Testis (tissue), 2 donors: ENCODE measurements at regions not wholly inside any gene's neighbourhood (a gene's known extent, or its start where the extent isn't known, plus 50 kb on each side); places are given as distances from the start of the nearest gene placed in this dataset.

Experiments used
- DNase-seq: peaks from one replicate; pipeline ENCODE4 v3.0.0-alpha.2; 2019
- H3K27ac ChIP-seq, 2 donors: fragments of 200-600 bp; sonication (generic); one replicate each; pipeline ENCODE4 v1.5.1; 2019
- H3K27me3 ChIP-seq: fragments of 200-600 bp; sonication (generic); one replicate; pipeline ENCODE4 v1.5.1; 2019
- H3K36me3 ChIP-seq: fragments of 200-600 bp; sonication (generic); one replicate; pipeline ENCODE4 v1.5.1; 2017; ENCODE audit warnings: low read depth; ENCODE audit errors: missing control alignments
- H3K4me1 ChIP-seq: fragments of 200-600 bp; sonication (generic); one replicate; pipeline ENCODE4 v1.5.1; 2019
- H3K4me3 ChIP-seq, 2 donors: fragments of 200-600 bp; sonication (generic); one replicate each; pipeline ENCODE4 v1.5.1; 2017 to 2019
- H3K9me3 ChIP-seq: fragments of 200-600 bp; sonication (generic); one replicate; pipeline ENCODE4 v1.5.1; 2017
- POLR2A ChIP-seq: fragments of 450-650 bp; IDR thresholded peaks from one replicate; pipeline ENCODE4 v1.6.1; 2017; ENCODE audit warnings: antibody characterized with exemption, mild to moderate bottlenecking, moderate library complexity
- WGBS, 2 donors: methylation state at CpG; one replicate each; pipeline ENCODE4 v1.1.5; 2018; 5-methylcytosine and 5-hydroxymethylcytosine counted together
- intact Hi-C: fragments of 100-400 bp; cut with DNase I; formaldehyde crosslinking; loops from one replicate; pipeline ENCODE4 v1.15.1; 2023; ENCODE audit warnings: low total_unique reads
- TF ChIP-seq, protein P1 (sequence below), 3 experiments: fragments of 450-650 bp in 2 of 3; fragments of 200-600 bp in 1 of 3; sonication (generic) in 1 of 3; IDR thresholded peaks; one replicate each; pipeline ENCODE4 v1.5.1; 2016 to 2019; ENCODE audit warnings: antibody characterized with exemption in 3 of 3, mild to moderate bottlenecking in 2 of 3, moderate library complexity in 1 of 3

DNA sequence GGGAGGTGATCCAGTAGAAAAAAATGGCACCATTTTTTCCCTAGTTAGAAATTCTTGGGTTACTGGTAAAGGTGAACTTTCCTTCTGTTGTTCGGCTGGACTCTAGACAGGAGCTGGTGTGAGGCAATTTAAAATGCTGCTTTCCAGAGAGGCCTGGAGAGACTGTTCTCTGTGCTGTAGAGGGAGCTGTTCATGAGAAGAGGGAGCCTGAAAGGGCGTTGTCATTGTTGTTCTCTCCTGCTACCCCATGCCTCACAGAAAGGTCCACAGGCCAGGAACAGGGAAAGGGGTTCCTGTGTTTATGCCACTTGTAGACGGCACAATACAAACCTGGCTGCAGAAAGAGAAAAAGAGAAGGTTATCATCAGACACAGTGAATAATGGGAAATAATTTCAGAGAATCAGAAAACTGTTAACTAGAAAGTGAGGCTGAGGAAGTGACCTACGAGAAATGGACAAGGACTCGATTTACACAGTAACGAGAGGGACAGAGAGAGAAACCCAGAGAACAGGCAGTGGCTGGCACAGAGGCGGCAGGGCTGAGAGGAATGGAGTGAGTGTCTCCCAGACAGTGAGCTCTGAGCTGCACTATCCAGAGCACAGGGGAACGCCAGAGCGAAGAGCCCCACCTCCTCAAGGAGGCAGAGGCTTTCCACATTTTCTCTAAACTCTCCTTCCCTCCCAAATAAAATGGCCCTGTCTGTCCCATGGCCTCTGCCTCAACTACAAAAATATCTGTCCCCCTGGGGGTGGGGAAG, 109.2 kb downstream of the RRM1 start:
- intact Hi-C loops = no loop called here
- H3K9me3 ChIP-seq = no peaks in the 10 kb centered on the region
- no peak overlapping the region for H3K27ac ChIP-seq
- no peaks in the 10 kb centered on the region for H3K27me3 ChIP-seq
- no peaks in the 10 kb centered on the region for H3K36me3 ChIP-seq
- H3K4me1 ChIP-seq = no peaks in the 10 kb centered on the region
- DNase-seq = no peak
- WGBS, 2 donors = 80 to 85% methylated on average over 9 of the region's 9 CpGs
- no peak overlapping the region for H3K4me3 ChIP-seq
- TF ChIP-seq, protein P1, sequence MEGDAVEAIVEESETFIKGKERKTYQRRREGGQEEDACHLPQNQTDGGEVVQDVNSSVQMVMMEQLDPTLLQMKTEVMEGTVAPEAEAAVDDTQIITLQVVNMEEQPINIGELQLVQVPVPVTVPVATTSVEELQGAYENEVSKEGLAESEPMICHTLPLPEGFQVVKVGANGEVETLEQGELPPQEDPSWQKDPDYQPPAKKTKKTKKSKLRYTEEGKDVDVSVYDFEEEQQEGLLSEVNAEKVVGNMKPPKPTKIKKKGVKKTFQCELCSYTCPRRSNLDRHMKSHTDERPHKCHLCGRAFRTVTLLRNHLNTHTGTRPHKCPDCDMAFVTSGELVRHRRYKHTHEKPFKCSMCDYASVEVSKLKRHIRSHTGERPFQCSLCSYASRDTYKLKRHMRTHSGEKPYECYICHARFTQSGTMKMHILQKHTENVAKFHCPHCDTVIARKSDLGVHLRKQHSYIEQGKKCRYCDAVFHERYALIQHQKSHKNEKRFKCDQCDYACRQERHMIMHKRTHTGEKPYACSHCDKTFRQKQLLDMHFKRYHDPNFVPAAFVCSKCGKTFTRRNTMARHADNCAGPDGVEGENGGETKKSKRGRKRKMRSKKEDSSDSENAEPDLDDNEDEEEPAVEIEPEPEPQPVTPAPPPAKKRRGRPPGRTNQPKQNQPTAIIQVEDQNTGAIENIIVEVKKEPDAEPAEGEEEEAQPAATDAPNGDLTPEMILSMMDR (IDR thresholded peaks at IDR 0.05) = no peak
- no peak for TF ChIP-seq POLR2A

DNA sequence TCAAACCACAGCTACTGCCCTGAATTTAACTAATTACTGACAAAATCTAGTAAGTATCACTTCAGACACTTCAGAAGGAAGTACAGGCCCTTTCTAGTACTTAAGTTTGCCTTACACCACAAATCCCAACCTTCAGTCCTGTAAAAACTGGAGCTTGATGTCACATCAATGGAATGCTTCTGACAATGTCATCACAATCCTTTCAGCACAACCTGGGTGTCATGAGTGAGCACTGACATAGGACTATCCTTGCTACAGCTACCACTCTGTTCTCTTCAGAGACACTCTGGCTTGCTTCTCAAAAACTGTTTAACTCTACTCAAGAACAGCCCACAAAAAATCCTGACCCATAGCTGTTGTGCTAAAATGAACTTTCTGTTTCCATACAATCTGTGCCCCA, 108.2 kb downstream of the RRM1 start:
- intact Hi-C loops = no loop called here

DNA sequence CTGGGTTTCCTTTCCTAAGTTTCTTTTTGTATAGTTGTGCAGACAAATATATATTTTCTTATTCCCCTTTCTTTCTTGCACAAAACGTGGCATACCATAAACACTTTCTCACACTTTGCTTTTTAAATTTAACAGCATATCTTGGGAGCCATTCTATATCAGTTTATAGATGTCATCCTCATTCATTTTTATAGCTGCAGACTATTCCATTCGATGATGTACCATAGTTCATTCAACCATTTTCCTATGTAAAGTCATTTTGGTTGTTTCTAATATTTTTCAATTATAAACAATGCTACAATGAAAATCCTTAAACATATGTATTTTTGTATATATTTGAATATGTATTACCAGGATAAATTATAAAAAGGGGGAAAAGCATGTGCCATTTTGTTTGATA, 102.5 kb downstream of the RRM1 start:
- intact Hi-C loops = no loop called here
- no peak for TF ChIP-seq POLR2A
- TF ChIP-seq, protein P1 (IDR thresholded peaks at IDR 0.05) = no peak
- H3K9me3 ChIP-seq = no peaks in the 10 kb centered on the region
- H3K27ac ChIP-seq = no peak overlapping the region
- no peak for DNase-seq
- no peaks in the 10 kb centered on the region for H3K4me1 ChIP-seq
- WGBS, 2 donors = 74 to 76% methylated on average over 2 of the region's 2 CpGs
- no peaks in the 10 kb centered on the region for H3K36me3 ChIP-seq
- H3K27me3 ChIP-seq = no peaks in the 10 kb centered on the region
- no peak overlapping the region for H3K4me3 ChIP-seq

More for the DNA sequence above, 108.2 kb downstream of the RRM1 start:
- Histone ChIP-seq H3K27me3 (no peaks in the 10 kb centered on the region), H3K27ac (no peak overlapping the region), H3K36me3 (no peaks in the 10 kb centered on the region), H3K4me3 (no peak overlapping the region), H3K9me3 (no peaks in the 10 kb centered on the region), H3K4me1 (no peaks in the 10 kb centered on the region)
- no peak for DNase-seq
- TF ChIP-seq, protein P1 (IDR thresholded peaks at IDR 0.05) = no peak
- TF ChIP-seq POLR2A = no peak

DNA sequence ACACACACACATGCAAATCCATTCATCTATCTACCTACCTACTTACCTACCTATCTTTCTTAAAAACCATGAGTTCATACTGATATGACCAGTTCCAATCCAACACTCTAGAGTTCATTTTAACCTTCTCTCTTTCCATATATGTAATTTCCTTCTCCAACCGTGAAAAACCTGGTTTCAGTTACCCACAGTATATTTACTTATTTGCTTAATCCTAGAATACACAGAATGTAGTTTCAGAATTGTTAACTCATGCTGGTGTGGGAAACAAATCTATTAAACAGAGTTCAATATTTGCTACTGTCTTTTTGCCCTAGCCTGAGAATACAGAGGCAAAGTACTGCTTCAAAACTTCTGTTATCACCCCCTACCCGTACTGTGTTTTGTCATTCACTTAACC, 101.3 kb downstream of the RRM1 start:
- TF ChIP-seq POLR2A = no peak
- TF ChIP-seq, protein P1 (IDR thresholded peaks at IDR 0.05) = no peak
- DNase-seq = no peak
- intact Hi-C loops = no loop called here
- H3K4me3 ChIP-seq = no peak overlapping the region
- H3K27ac ChIP-seq = no peak overlapping the region
- H3K9me3 ChIP-seq = no peaks in the 10 kb centered on the region
- no peaks in the 10 kb centered on the region for H3K27me3 ChIP-seq
- no peaks in the 10 kb centered on the region for H3K4me1 ChIP-seq
- no peaks in the 10 kb centered on the region for H3K36me3 ChIP-seq
- 62 to 63% methylated on average over 2 of the region's 2 CpGs for WGBS, 2 donors

DNA sequence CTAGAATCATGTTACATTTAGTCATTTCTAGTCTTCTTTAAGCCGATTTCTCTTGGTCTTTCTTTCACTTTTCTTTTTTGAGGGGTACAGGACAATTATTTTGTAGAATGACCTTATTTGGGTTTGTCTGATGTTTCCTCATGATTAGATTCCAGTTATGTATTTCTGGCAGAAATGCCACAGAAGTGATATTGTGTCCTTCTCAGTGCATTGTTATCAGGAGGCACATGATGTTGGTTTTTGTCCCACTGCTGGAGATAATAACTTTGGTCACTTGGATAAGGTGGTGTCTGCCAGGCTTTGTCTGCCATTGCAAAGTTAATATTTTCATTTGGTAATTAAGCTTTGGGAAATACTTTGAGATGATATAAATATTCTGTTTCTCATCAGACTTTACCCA, 100.3 kb downstream of the RRM1 start:
- DNase-seq = no peak
- TF ChIP-seq, protein P1 (IDR thresholded peaks at IDR 0.05) = no peak
- TF ChIP-seq POLR2A = no peak
- Histone ChIP-seq H3K4me3 (no peak overlapping the region), H3K36me3 (no peaks in the 10 kb centered on the region), H3K4me1 (no peaks in the 10 kb centered on the region), H3K9me3 (no peaks in the 10 kb centered on the region), H3K27ac (no peak overlapping the region), H3K27me3 (no peaks in the 10 kb centered on the region)
- intact Hi-C loops = loop anchor here (5.0 kb wide), 1 partner anchor 297 kb away; no protein-coding TSS in a partner anchor
- WGBS, 2 donors = 84 to 97% methylated on average over 1 of the region's 1 CpG
